IPS DF 19.7 (cell line): ENCODE measurements at regions not wholly inside any gene's neighbourhood (a gene's known extent, or its start where the extent isn't known, plus 50 kb on each side); places are given as distances from the start of the nearest gene placed in this dataset.
"Not testable (repeated sequence)": the region's sequence is repeated elsewhere in the genome, so short reads cannot be mapped to it uniquely, and the experiment has no call there.

Experiments
- DNase-seq: peaks from one replicate; pipeline ENCODE4 v3.0.0-alpha.2; 2013; ENCODE audit warnings: low read depth, low spot score

DNA sequence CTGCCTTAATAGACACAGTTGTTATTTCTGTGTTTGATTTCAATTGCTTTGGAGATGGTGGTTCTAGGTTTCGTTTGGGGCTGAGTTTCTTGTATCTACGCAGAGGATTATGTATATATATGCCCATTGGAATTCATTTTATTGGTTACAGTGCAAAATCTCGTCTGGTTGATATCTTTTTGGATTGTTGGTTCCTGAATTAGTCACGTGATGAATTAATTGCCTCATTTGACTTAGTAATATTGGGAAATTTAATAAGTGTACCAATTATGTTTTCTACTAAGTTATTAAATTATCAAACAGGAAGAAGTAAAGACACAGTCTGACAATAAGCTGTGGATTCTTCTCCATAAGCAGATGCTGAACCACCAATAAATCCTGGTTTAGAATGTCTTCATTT, 467.9 kb upstream of the TENM3 start:
- DNase-seq = no peak

GRCh38 chr4:181776264-181777054, 466.7 kb upstream of the TENM3 start:
- no peak for DNase-seq

DNA sequence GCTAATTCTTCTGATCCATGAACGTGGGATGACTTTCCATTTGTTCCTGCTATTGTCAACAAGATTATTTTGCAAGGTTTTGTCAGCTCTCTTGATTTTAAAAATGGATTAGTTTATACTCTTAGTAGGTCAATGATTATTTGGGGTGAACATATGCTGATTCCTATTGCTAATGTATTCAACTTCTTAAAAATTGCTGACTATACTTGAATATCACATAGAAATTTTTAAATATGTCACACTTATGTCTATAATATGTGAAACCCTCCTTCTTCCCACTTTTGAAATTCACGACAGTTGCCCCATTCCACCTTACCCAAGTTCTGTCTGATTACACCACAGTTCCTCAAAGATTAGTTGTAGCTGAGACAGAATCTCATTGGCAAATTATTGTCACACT, 465.7 kb upstream of the TENM3 start:
- DNase-seq = no peak

DNA sequence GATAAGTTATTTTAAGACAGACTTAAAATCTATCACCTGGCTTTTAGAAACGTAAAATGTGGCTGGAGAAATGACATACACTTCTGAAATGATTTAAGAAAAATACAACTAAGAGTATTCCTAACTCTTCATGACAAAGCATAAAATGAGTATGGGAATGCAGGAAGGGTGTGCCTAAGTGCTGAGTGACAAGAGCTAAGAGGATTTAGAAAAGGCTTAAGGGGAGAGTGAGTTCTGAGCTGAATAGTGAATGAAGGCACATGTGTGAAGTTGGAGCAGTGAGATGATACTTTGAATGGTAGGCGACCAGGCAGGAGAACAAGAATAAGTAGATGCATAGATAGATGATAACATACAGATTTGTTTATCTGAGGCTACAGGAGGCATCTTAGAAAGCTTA, 458.3 kb upstream of the TENM3 start:
- no peak for DNase-seq

GRCh38 chr4:181792641-181793040, 450.6 kb upstream of the TENM3 start:
- DNase-seq = no peak

- no peak for DNase-seq
Observed at GRCh38 chr4:181793096-181793495, 450.1 kb upstream of the TENM3 start.

DNA sequence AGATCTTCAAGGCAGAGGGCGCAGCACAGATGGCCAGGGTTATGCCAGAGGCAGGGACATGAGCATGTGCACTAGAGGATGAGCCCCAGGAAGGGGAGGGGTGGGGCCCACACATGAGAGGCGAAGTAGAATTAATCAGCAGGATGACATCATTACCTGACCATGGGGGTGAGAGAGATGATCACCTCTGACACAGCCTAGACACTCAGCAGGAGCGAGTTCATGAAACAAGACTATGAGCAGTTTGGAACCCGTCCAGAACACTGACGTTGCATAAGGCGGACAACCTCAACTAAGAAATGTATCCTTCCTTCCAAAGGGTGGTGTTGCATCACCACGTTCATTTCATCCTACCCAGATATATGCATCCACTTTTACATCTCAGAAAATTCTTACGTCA, 446.7 kb upstream of the TENM3 start:
- no peak for DNase-seq

GRCh38 chr4:181798536-181798935, 444.7 kb upstream of the TENM3 start:
- DNase-seq = no peak

- DNase-seq = no peak
Observed at GRCh38 chr4:181799561-181800069, 443.6 kb upstream of the TENM3 start.

DNA sequence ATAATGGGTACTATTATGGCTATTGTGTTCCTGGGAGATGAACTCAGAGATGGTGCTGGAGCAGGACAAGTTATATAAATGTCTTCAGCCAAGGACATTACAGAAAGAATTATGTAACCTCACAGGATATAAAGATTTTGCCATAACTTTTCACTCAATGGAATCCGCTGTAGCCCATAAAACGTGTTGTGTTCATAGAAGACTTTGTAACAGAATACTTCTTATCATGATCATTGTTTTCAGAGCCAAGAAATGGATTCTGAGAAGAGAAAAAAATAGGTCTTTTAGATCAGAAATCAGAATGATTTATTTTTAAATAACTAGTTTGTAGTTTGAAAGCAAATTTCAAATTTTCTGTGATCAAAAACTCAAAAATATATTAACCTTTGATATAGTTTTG, 441.0 kb upstream of the TENM3 start:
- no peak for DNase-seq

DNA sequence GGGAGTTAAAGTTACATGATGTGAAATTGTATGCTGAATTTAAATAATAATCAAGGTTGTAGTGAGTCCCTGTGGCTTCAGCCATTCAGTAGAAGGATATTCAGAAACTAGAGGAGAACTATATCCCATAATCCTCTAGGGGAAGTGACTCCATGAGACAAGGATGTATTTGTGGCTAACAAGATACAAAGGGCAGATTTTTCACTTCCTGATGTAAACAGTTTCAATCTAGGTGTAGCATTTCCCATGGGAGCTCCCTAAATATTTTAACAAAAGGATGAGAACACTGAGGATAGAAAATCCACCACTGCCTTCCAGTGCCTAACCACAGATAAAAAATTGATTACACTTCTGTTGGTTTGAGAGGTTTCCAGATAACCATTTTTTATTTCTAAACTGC, 435.4 kb upstream of the TENM3 start:
- no peak for DNase-seq

GRCh38 chr4:181810711-181811110, 432.5 kb upstream of the TENM3 start:
- no peak for DNase-seq

DNA sequence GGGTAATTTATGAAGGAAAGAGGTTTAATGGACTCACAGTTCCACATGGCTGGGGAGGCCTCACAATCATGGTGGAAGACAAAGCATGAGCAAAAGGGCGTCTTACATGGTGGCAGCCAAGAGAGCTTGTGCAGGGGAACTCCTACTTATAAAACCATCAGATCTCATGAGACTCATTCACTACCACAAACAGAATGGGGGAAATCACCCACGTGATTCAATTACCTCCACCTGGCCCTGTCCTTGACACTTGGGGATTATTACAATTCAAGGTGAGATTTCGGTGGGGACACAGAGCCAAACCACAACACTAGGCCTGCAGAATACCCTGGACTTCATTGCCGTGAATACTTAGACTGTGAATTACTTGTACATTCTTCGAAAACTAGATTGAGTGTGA, 431.7 kb upstream of the TENM3 start:
- not testable (repeated sequence) for DNase-seq

- DNase-seq = no peak
Observed at GRCh38 chr4:181819946-181820345, 423.3 kb upstream of the TENM3 start.

DNA sequence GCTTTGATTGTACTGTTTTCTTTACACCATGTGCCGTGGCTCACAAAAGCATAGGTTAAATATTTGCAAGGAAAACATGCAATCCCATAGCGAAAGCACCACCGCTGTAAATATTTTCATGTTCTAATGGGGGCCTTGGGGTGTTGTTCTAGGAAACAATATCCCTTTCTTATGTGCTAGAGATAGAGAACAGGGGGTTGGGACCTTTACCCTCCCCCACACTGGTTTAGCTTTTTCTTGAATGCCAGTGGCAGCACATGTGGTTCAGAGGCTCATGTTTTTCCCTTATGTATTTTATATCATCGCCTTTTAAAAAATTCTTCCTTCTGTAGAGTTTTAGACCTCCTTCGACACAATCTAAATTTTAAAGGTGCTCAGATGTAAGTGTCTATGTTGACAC, 422.6 kb upstream of the TENM3 start:
- no peak for DNase-seq

GRCh38 chr4:181821039-181822004, 421.9 kb upstream of the TENM3 start:
- no peak for DNase-seq

- DNase-seq = no peak
Observed at GRCh38 chr4:181822005-181822375, 421.2 kb upstream of the TENM3 start.

- no peak for DNase-seq
Observed at GRCh38 chr4:181823183-181823582, 420.0 kb upstream of the TENM3 start.

DNA sequence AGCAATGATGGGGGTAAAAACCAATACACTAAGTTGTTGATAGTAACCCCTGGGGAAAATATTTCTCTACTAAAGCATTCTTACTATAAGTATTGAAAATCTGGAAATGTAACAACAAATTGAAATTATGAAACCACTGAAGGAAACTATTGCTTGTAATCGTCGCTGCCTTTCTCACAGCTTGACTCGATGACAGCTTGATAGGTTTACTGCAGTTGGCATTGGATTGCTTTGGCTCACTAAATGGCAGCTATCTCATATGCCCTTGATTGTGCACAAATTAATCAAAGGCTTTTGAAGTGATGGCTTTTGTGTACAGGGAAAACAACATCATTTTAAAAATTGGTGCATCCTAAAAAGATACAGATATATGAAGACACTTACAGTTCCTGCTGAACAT, 419.6 kb upstream of the TENM3 start:
- DNase-seq = no peak

- no peak for DNase-seq
Observed at GRCh38 chr4:181825564-181825963, 417.6 kb upstream of the TENM3 start.

GRCh38 chr4:181827246-181827645, 416.0 kb upstream of the TENM3 start:
- no peak for DNase-seq

- DNase-seq = no peak
Observed at GRCh38 chr4:181830404-181831035, 412.7 kb upstream of the TENM3 start.
